HepG2 (cell line): ENCODE measurements at regions not wholly inside any gene's neighbourhood (a gene's known extent, or its start where the extent isn't known, plus 50 kb on each side); places are given as distances from the start of the nearest gene placed in this dataset.

Source experiments
- ATAC-seq: fragments of 200-7000 bp; cut with Tn5 transposase; 3 replicates; pipeline ENCODE4 v1.9.1; 2020; ENCODE audit warnings: mild to moderate bottlenecking, moderate library complexity
- BruUV-seq: library from RNA; stranded (reverse); fragments of 400-500 nt; replicated peaks from 2 replicates; lab custom pipeline; 2021; lab: Mats Ljungman, UMichigan
- CTCF ChIA-PET: fragments of 300-600 bp; formaldehyde crosslinking; extraction: SDS; loops from one replicate; lab custom pipeline; 2021; ENCODE audit warnings: low total read pairs, inconsistent platforms, low intra/inter-chr PET ratio; lab: Yijun Ruan, JAX
- POLR2A ChIA-PET: fragments of 350-600 bp; sonication (Branson Sonifier 250); formaldehyde crosslinking; loops from one replicate; lab custom pipeline; 2020; ENCODE audit warnings: antibody characterized with exemption, inconsistent platforms; lab: Yijun Ruan, JAX
- DNase-seq: peaks from one replicate; pipeline ENCODE4 v3.0.0-alpha.2; 2015; ENCODE audit warnings: low spot score
- FAIRE-seq: peaks from 3 replicates; lab custom pipeline; 2011; peaks lifted over from hg19 to GRCh38; lab: Jason Lieb, UNC
- H2AFZ ChIP-seq: one replicate; pipeline ENCODE4 v1.6.1; 2011; ENCODE audit warnings: low read length, inconsistent platforms
- H3K27ac ChIP-seq: fragments of 300-600 bp; 3 replicates; pipeline ENCODE4 v1.8.0; 2011; ENCODE audit warnings: mixed run types, mild to moderate bottlenecking, mixed read lengths, low read length, inconsistent platforms; ENCODE audit not compliant: insufficient read depth; ENCODE audit errors: extremely low read length
- H3K27me3 ChIP-seq, 2 experiments: fragments of 200-600 bp in 1 of 2; 2 replicates in 1 of 2; 3 replicates in 1 of 2; pipeline versions ENCODE4 v1.6.0 to v1.8.0; 2011; ENCODE audit warnings: low read length in 2 of 2, mild to moderate bottlenecking in 2 of 2, moderate library complexity in 2 of 2, inconsistent platforms in 1 of 2; ENCODE audit not compliant: insufficient read depth in 2 of 2, control insufficient read depth in 1 of 2
- H3K36me3 ChIP-seq, 2 experiments: fragments of 200-600 bp in 1 of 2; replicated peaks in 1 of 2; 2 replicates in 1 of 2; 3 replicates in 1 of 2; pipeline versions ENCODE4 v1.5.1 to v1.8.0; 2011; ENCODE audit warnings: low read length in 2 of 2, inconsistent platforms in 1 of 2; ENCODE audit not compliant: insufficient read depth in 2 of 2, control insufficient read depth in 1 of 2
- H3K4me1 ChIP-seq: 2 replicates; pipeline ENCODE4 v1.5.1; 2012; ENCODE audit warnings: low read length, inconsistent platforms; ENCODE audit not compliant: insufficient read depth
- H3K4me2 ChIP-seq: 2 replicates; pipeline ENCODE4 v1.6.0; 2011; ENCODE audit warnings: low read depth, low read length, inconsistent platforms
- H3K4me3 ChIP-seq, 3 experiments: fragments of 200-600 bp in 1 of 3; sonication (generic), shearing (Covaris generic) in 1 of 3; replicated peaks in 1 of 3; 2 replicates each; pipeline ENCODE4 v1.5.1; 2011 to 2016; ENCODE audit warnings: low read length in 3 of 3, inconsistent platforms in 2 of 3, low read depth in 2 of 3, mild to moderate bottlenecking in 2 of 3, control low read depth in 1 of 3, mixed read lengths in 1 of 3; ENCODE audit not compliant: insufficient read depth in 1 of 3
- H3K79me2 ChIP-seq: one replicate; pipeline ENCODE4 v1.6.1; 2011; ENCODE audit warnings: low read length, inconsistent platforms; ENCODE audit not compliant: insufficient read depth
- H3K9ac ChIP-seq: 2 replicates; pipeline ENCODE4 v1.6.0; 2011; ENCODE audit warnings: mild to moderate bottlenecking, low read depth, low read length, inconsistent platforms; ENCODE audit not compliant: insufficient read depth
- H3K9me3 ChIP-seq: 2 replicates; pipeline ENCODE4 v1.5.1; 2012; ENCODE audit warnings: mild to moderate bottlenecking, low read length
- H4K20me1 ChIP-seq: 2 replicates; pipeline ENCODE4 v1.6.0; 2011; ENCODE audit warnings: inconsistent platforms, mild to moderate bottlenecking, low read length, moderate library complexity; ENCODE audit not compliant: insufficient read depth
- CENPBD1 ChIP-seq: sonication (generic); formaldehyde crosslinking; IDR thresholded peaks from 2 replicates; pipeline ENCODE4 v1.8.0; 2022; ENCODE audit warnings: missing genetic modification reagents, low read depth, mild to moderate bottlenecking, borderline replicate concordance
- E2F5 ChIP-seq: sonication (generic); formaldehyde crosslinking; conservative IDR thresholded peaks from 2 replicates; pipeline ENCODE4 v1.4.0; 2020; ENCODE audit warnings: missing genetic modification reagents
- HHEX ChIP-seq: IDR thresholded peaks from 2 replicates; pipeline ENCODE4 v1.6.1; 2016; ENCODE audit warnings: control low read depth
- HNRNPLL ChIP-seq: fragments of 200-400 bp; formaldehyde crosslinking; IDR thresholded peaks from 2 replicates; pipeline ENCODE4 v1.6.1; 2017; ENCODE audit warnings: mild to moderate bottlenecking, low read depth, low read length; ENCODE audit not compliant: poor library complexity, severe bottlenecking
- MXD1 ChIP-seq: sonication (generic); formaldehyde crosslinking; IDR thresholded peaks from 2 replicates; pipeline ENCODE4 v1.4.0; 2020; ENCODE audit warnings: mild to moderate bottlenecking, missing genetic modification reagents
- REXO4 ChIP-seq: sonication (generic); formaldehyde crosslinking; IDR thresholded peaks from 2 replicates; pipeline ENCODE4 v1.8.0; 2022; ENCODE audit warnings: missing genetic modification reagents, mild to moderate bottlenecking, borderline replicate concordance
- SRY ChIP-seq: sonication (generic); formaldehyde crosslinking; IDR thresholded peaks from 2 replicates; pipeline ENCODE4 v1.8.0; 2022; ENCODE audit warnings: mild to moderate bottlenecking, missing genetic modification reagents
- STAG1 ChIP-seq: sonication (generic); formaldehyde crosslinking; IDR thresholded peaks from 2 replicates; pipeline ENCODE4 v1.4.0; 2020; ENCODE audit warnings: missing genetic modification reagents
- ZBTB10 ChIP-seq: sonication (generic); formaldehyde crosslinking; IDR thresholded peaks from 2 replicates; pipeline ENCODE4 v1.4.0; 2020; ENCODE audit warnings: missing genetic modification reagents, borderline replicate concordance
- ZBTB46 ChIP-seq: sonication (generic); formaldehyde crosslinking; IDR thresholded peaks from 2 replicates; pipeline ENCODE4 v1.4.0; 2020; ENCODE audit warnings: mild to moderate bottlenecking, missing genetic modification reagents, borderline replicate concordance
- ZGPAT ChIP-seq: IDR thresholded peaks from 2 replicates; pipeline ENCODE4 v1.6.1; 2016; ENCODE audit warnings: mild to moderate bottlenecking
- ZNF543 ChIP-seq: sonication (generic); formaldehyde crosslinking; IDR thresholded peaks from 2 replicates; pipeline ENCODE4 v1.4.0; 2020; ENCODE audit warnings: mild to moderate bottlenecking, missing genetic modification reagents
- ZSCAN21 ChIP-seq: sonication (generic); formaldehyde crosslinking; IDR thresholded peaks from 2 replicates; pipeline ENCODE4 v1.8.0; 2022; ENCODE audit warnings: mild to moderate bottlenecking, missing genetic modification reagents, moderate library complexity, borderline replicate concordance
- ZSCAN25 ChIP-seq: sonication (generic); formaldehyde crosslinking; IDR thresholded peaks from 2 replicates; pipeline ENCODE4 v1.8.0; 2022; ENCODE audit warnings: mild to moderate bottlenecking, missing genetic modification reagents
- WGBS: methylation state at CpG from one replicate; pipeline ENCODE4 v1.1.6; 2017; ENCODE audit warnings: low lambda C conversion rate; 5-methylcytosine and 5-hydroxymethylcytosine counted together
- in situ Hi-C: cut with HindIII; loops from 2 replicates; pipeline ENCODE4 v1.10.0; 2017; ENCODE audit warnings: low pct_unique_long_range_greater_than_20kb; ENCODE audit not compliant: extremely low pct_ligation_motif_present
- intact Hi-C: fragments of 100-400 bp; cut with micrococcal nuclease; formaldehyde crosslinking; loops from one replicate; pipeline ENCODE4 v1.10.0; 2022; ENCODE audit not compliant: unreplicated experiment

GRCh38 chrX:2609431-2610238, 81.5 kb upstream of the CD99 start:
- Histone ChIP-seq H3K4me1 (peaks cover 32% of the 10 kb centered on the region), H3K9me3 (no peaks in the 10 kb centered on the region), H3K4me2 (peak overlapping the region; percentile 79), H3K4me3 (peak overlapping the region; percentile 64 to 99 (median 83)), H3K79me2 (peaks cover 12% of the 10 kb centered on the region), H3K27me3 (no peaks in the 10 kb centered on the region; a peak in 1 of 5 replicates), H2AFZ (peak overlapping the region; percentile 70), H3K9ac (peak overlapping the region; percentile 85), H4K20me1 (no peaks in the 10 kb centered on the region), H3K27ac (peak overlapping the region; percentile 92), H3K36me3 (peaks cover 0 to 6% of the 10 kb centered on the region in 2 experiments; a peak in 1 of 5 replicates)
- ChIA-PET CTCF (no interaction called here), POLR2A (no interaction called here)
- in situ Hi-C loops (loop anchor here (10.0 to 25.0 kb wide), 2 partner anchors 965 to 1147 kb away; partner anchors contain the start of gene ASMTL), intact Hi-C loops (no loop called here)
- under 1% methylated on average over 24 of the region's 44 CpGs for WGBS
- ATAC-seq (no peak), FAIRE-seq (no peak), DNase-seq (no peak)
- TSS peak; percentile 47 for BruUV-seq
- TF ChIP-seq HHEX (CRISPR knock-in tag) (no peak), ZGPAT (CRISPR knock-in tag) (no peak), HNRNPLL (peak; percentile 41), SRY (CRISPR knock-in tag) (0 out of 2 replicates have a peak, but pooled peaks have one; percentile 4), REXO4 (CRISPR knock-in tag) (no peak), ZSCAN21 (CRISPR knock-in tag) (peak; percentile 4; the same call in 1 of the 2 replicates), ZSCAN25 (CRISPR knock-in tag) (peak; percentile 9; the same call in 1 of the 2 replicates), MXD1 (no peak), ZBTB46 (CRISPR knock-in tag) (0 out of 2 replicates have a peak, but pooled peaks have one; percentile 17), CENPBD1 (no peak), E2F5 (CRISPR knock-in tag) (0 out of 2 replicates have a peak, but pooled peaks have one; percentile 30), ZNF543 (CRISPR knock-in tag) (0 out of 2 replicates have a peak, but pooled peaks have one; percentile 10), STAG1 (peak; percentile 33), ZBTB10 (peak; percentile 58; the same call in 1 of the 2 replicates)
